Uterus (tissue), 2 donors: ENCODE measurements at regions not wholly inside any gene's neighbourhood (a gene's known extent, or its start where the extent isn't known, plus 50 kb on each side); places are given as distances from the start of the nearest gene placed in this dataset.

Source experiments
- POLR2A ChIP-seq, 2 donors: fragments of 450-650 bp; IDR thresholded peaks; one replicate each; pipeline ENCODE4 v1.6.1; 2016; ENCODE audit warnings: antibody characterized with exemption in 2 of 2, mild to moderate bottlenecking in 1 of 2, moderate library complexity in 1 of 2
- TF ChIP-seq, protein P1 (sequence below), 4 experiments: fragments of 200-600 bp in 2 of 4; fragments of 450-650 bp in 2 of 4; sonication (generic) in 2 of 4; IDR thresholded peaks; one replicate each; pipeline ENCODE4 v1.5.1; 2016 to 2019; ENCODE audit warnings: antibody characterized with exemption in 4 of 4, mild to moderate bottlenecking in 2 of 4, moderate library complexity in 1 of 4

DNA sequence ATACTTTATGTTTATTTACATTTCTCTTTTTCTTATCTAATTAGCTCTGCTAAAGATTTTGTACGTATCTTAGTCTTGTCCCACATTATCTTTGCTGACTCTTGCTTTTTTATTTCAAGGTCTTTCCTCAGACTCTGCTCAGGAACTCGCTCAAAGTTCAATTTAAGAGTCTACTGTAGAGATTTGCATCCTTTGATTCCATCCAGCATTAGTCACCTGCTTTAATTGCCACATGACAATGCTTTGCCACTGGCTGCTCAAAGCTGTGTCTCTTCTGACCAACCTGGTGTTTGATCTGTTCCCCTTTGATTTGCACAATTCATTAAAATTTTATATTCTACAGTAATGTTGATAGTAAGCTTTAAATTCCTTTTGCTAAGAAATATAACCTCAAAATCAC lies 157.9 kb upstream of the FREM2 start:
- TF ChIP-seq, protein P1, sequence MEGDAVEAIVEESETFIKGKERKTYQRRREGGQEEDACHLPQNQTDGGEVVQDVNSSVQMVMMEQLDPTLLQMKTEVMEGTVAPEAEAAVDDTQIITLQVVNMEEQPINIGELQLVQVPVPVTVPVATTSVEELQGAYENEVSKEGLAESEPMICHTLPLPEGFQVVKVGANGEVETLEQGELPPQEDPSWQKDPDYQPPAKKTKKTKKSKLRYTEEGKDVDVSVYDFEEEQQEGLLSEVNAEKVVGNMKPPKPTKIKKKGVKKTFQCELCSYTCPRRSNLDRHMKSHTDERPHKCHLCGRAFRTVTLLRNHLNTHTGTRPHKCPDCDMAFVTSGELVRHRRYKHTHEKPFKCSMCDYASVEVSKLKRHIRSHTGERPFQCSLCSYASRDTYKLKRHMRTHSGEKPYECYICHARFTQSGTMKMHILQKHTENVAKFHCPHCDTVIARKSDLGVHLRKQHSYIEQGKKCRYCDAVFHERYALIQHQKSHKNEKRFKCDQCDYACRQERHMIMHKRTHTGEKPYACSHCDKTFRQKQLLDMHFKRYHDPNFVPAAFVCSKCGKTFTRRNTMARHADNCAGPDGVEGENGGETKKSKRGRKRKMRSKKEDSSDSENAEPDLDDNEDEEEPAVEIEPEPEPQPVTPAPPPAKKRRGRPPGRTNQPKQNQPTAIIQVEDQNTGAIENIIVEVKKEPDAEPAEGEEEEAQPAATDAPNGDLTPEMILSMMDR (IDR thresholded peaks at IDR 0.05) = no peak
- no peak for TF ChIP-seq POLR2A (IDR thresholded peaks at IDR 0.05)
